ENCODE measurements at regions not wholly inside any gene's neighbourhood (a gene's known extent, or its start where the extent isn't known, plus 50 kb on each side); places are given as distances from the start of the nearest gene placed in this dataset.

- TF ChIP-seq TEAD4 (CRISPR knock-in tag; IDR thresholded peaks at IDR 0.05): no peak
- no peak for TF ChIP-seq GRHL2 (CRISPR knock-in tag; IDR thresholded peaks at IDR 0.05; ENCODE audit: insufficient replicate concordance, severe bottlenecking)
- TF ChIP-seq CTCF (IDR thresholded peaks at IDR 0.05): no peak
- no peak for TF ChIP-seq JAZF1 (CRISPR knock-in tag; IDR thresholded peaks at IDR 0.05)
- no peak for TF ChIP-seq MAX (CRISPR knock-in tag; IDR thresholded peaks at IDR 0.05)
- no peak for TF ChIP-seq MYBL2 (CRISPR knock-in tag; IDR thresholded peaks at IDR 0.05)
Observed at GRCh38 chr4:144906181-144906925, 191.6 kb downstream of the ANAPC10 start (continued).

- H3K4me3 Mint-ChIP-seq: no peak overlapping the region
- peaks cover 6% of the 10 kb centered on the region for H3K9me3 Mint-ChIP-seq
- ATAC-seq: 0 out of 2 replicates have a peak, but pooled peaks have one; percentile 18
- H3K36me3 Mint-ChIP-seq: no peaks in the 10 kb centered on the region
- H3K27ac Mint-ChIP-seq: 0 out of 2 replicates have a peak overlapping the region, but pooled peaks have one; percentile 12
- H3K4me1 Mint-ChIP-seq: no peaks in the 10 kb centered on the region
- H3K27me3 Mint-ChIP-seq (ENCODE audit: low read depth): no peaks in the 10 kb centered on the region
- no peak for TF ChIP-seq ZNF416 (CRISPR knock-in tag; IDR thresholded peaks at IDR 0.05)
- TF ChIP-seq ZNF423 (CRISPR knock-in tag; IDR thresholded peaks at IDR 0.05): no peak
- TF ChIP-seq ZNF219 (CRISPR knock-in tag; IDR thresholded peaks at IDR 0.05; ENCODE audit: borderline replicate concordance): no peak
- no peak for TF ChIP-seq RORB (CRISPR knock-in tag; IDR thresholded peaks at IDR 0.05)
- TF ChIP-seq GRHL2 (CRISPR knock-in tag; IDR thresholded peaks at IDR 0.05; ENCODE audit: insufficient replicate concordance, severe bottlenecking): no peak
- TF ChIP-seq ZNF512 (CRISPR knock-in tag; IDR thresholded peaks at IDR 0.05; ENCODE audit: borderline replicate concordance): no peak
- TF ChIP-seq TEAD4 (CRISPR knock-in tag; IDR thresholded peaks at IDR 0.05): no peak
- TF ChIP-seq ERG (CRISPR knock-in tag; IDR thresholded peaks at IDR 0.05): no peak
- no peak for TF ChIP-seq E2F1 (CRISPR knock-in tag; IDR thresholded peaks at IDR 0.05)
- TF ChIP-seq KAT7 (CRISPR knock-in tag; IDR thresholded peaks at IDR 0.05; ENCODE audit: borderline replicate concordance): no peak
- no peak for TF ChIP-seq USF1 (CRISPR knock-in tag; IDR thresholded peaks at IDR 0.05)
- no peak for TF ChIP-seq ZNF138 (CRISPR knock-in tag; conservative IDR thresholded peaks at IDR 0.05)
- TF ChIP-seq CREM (CRISPR knock-in tag; IDR thresholded peaks at IDR 0.05): no peak
- TF ChIP-seq MYBL2 (CRISPR knock-in tag; IDR thresholded peaks at IDR 0.05): no peak
- no peak for TF ChIP-seq NFE2L1 (CRISPR knock-in tag; IDR thresholded peaks at IDR 0.05)
- no peak for TF ChIP-seq IRF2 (CRISPR knock-in tag; IDR thresholded peaks at IDR 0.05; ENCODE audit: borderline replicate concordance, low read depth)
- no peak for TF ChIP-seq ZNF281 (CRISPR knock-in tag; IDR thresholded peaks at IDR 0.05)
- TF ChIP-seq FOXP1 (CRISPR knock-in tag; IDR thresholded peaks at IDR 0.05; ENCODE audit: borderline replicate concordance): no peak
- ChIA-PET POLR2A (no interaction called here), CTCF (no interaction called here)
- no peak for DNase-seq (ENCODE audit: low spot score)
Observed at GRCh38 chr4:144910723-144911122, 187.3 kb downstream of the ANAPC10 start.

Data from WTC11 (cell line).